WTC11 (cell line): ENCODE measurements at regions not wholly inside any gene's neighbourhood (a gene's known extent, or its start where the extent isn't known, plus 50 kb on each side); places are given as distances from the start of the nearest gene placed in this dataset.

Experiments used
- ATAC-seq: fragments of 200-7000 bp; cut with Tn5 transposase; 2 replicates; pipeline ENCODE4 v1.10.0; 2021; ENCODE audit warnings: mild to moderate bottlenecking, moderate library complexity
- CTCF ChIA-PET: fragments of 300-600 bp; sonication (Branson Sonifier 250); formaldehyde crosslinking; loops from one replicate; lab custom pipeline; 2021; ENCODE audit warnings: antibody characterized with exemption; lab: Charles Lee
- POLR2A ChIA-PET: fragments of 350-600 bp; sonication (Branson Sonifier 250); formaldehyde crosslinking; loops from one replicate; lab custom pipeline; 2021; ENCODE audit warnings: antibody characterized with exemption; lab: Charles Lee
- DNase-seq: peaks from one replicate; pipeline ENCODE4 v3.0.0; 2021; ENCODE audit warnings: low spot score
- H3K27ac Mint-ChIP-seq: 2 replicates; pipeline ENCODE4 v1.8.0; 2021; ENCODE audit warnings: mixed read lengths
- H3K27me3 Mint-ChIP-seq: 2 replicates; pipeline ENCODE4 v1.8.0; 2021; ENCODE audit warnings: low read depth, mild to moderate bottlenecking, moderate library complexity, mixed read lengths
- H3K36me3 Mint-ChIP-seq: 2 replicates; pipeline ENCODE4 v1.8.0; 2021; ENCODE audit warnings: mixed read lengths
- H3K4me1 Mint-ChIP-seq: 2 replicates; pipeline ENCODE4 v1.8.0; 2022; ENCODE audit warnings: mixed read lengths
- H3K4me3 Mint-ChIP-seq: 2 replicates; pipeline ENCODE4 v1.8.0; 2021; ENCODE audit warnings: mild to moderate bottlenecking, moderate library complexity, mixed read lengths
- H3K9me3 Mint-ChIP-seq: 2 replicates; pipeline ENCODE4 v1.8.0; 2021; ENCODE audit warnings: mixed read lengths
- ATF2 ChIP-seq: sonication (generic); formaldehyde crosslinking; IDR thresholded peaks from 2 replicates; pipeline ENCODE4 v1.8.1; 2022; ENCODE audit warnings: low read depth, missing genetic modification reagents, borderline replicate concordance
- E2F4 ChIP-seq: sonication (generic); formaldehyde crosslinking; IDR thresholded peaks from 2 replicates; pipeline ENCODE4 v1.8.1; 2022; ENCODE audit warnings: low read depth, mild to moderate bottlenecking, moderate library complexity, missing genetic modification reagents, borderline replicate concordance
- EMX1 ChIP-seq: fragments of 250-450 bp; sonication (Bioruptor Pico); IDR thresholded peaks from 2 replicates; pipeline ENCODE4 v1.8.0; 2021; ENCODE audit warnings: mild to moderate bottlenecking
- ERG ChIP-seq: fragments of 250-450 bp; sonication (Bioruptor Pico); IDR thresholded peaks from 2 replicates; pipeline ENCODE4 v1.8.0; 2021; ENCODE audit warnings: mild to moderate bottlenecking
- FOXK1 ChIP-seq: sonication (generic); formaldehyde crosslinking; IDR thresholded peaks from 2 replicates; pipeline ENCODE4 v1.8.0; 2022; ENCODE audit warnings: mild to moderate bottlenecking, moderate library complexity, missing genetic modification reagents
- GRHL2 ChIP-seq: fragments of 250-450 bp; sonication (Bioruptor Pico); IDR thresholded peaks from 2 replicates; pipeline ENCODE4 v1.8.0; 2022; ENCODE audit warnings: mild to moderate bottlenecking, moderate library complexity; ENCODE audit not compliant: insufficient replicate concordance, severe bottlenecking
- JAZF1 ChIP-seq: fragments of 250-450 bp; sonication (Bioruptor Pico); IDR thresholded peaks from 2 replicates; pipeline ENCODE4 v1.9.0; 2021; ENCODE audit warnings: moderate library complexity, mild to moderate bottlenecking, inconsistent platforms
- KAT7 ChIP-seq: sonication (generic); formaldehyde crosslinking; IDR thresholded peaks from 2 replicates; pipeline ENCODE4 v1.8.1; 2023; ENCODE audit warnings: missing genetic modification reagents, mild to moderate bottlenecking, borderline replicate concordance
- MLX ChIP-seq: sonication (generic); formaldehyde crosslinking; IDR thresholded peaks from 2 replicates; pipeline ENCODE4 v1.8.1; 2023; ENCODE audit warnings: mild to moderate bottlenecking, missing genetic modification reagents, moderate library complexity
- MYBL2 ChIP-seq: sonication (generic); formaldehyde crosslinking; IDR thresholded peaks from 2 replicates; pipeline ENCODE4 v1.8.1; 2023; ENCODE audit warnings: mild to moderate bottlenecking, moderate library complexity, missing genetic modification reagents
- NR3C1 ChIP-seq: sonication (generic); formaldehyde crosslinking; conservative IDR thresholded peaks from 2 replicates; pipeline ENCODE4 v1.8.1; 2023; ENCODE audit warnings: low read depth, mild to moderate bottlenecking, missing genetic modification reagents
- PRDM15 ChIP-seq: sonication (generic); formaldehyde crosslinking; IDR thresholded peaks from 2 replicates; pipeline ENCODE4 v1.8.0; 2022; ENCODE audit warnings: missing genetic modification reagents
- RELA ChIP-seq: sonication (generic); formaldehyde crosslinking; IDR thresholded peaks from 2 replicates; pipeline ENCODE4 v1.8.1; 2022; ENCODE audit warnings: missing genetic modification reagents, mild to moderate bottlenecking, borderline replicate concordance
- SMAD4 ChIP-seq: sonication (generic); formaldehyde crosslinking; IDR thresholded peaks from 2 replicates; pipeline ENCODE4 v1.8.0; 2022; ENCODE audit warnings: mild to moderate bottlenecking, missing genetic modification reagents
- TP53 ChIP-seq: sonication (generic); formaldehyde crosslinking; IDR thresholded peaks from 2 replicates; pipeline ENCODE4 v1.8.1; 2023; ENCODE audit warnings: mild to moderate bottlenecking, missing genetic modification reagents
- ZNF317 ChIP-seq: sonication (generic); formaldehyde crosslinking; IDR thresholded peaks from 2 replicates; pipeline ENCODE4 v1.8.1; 2023; ENCODE audit warnings: low read depth, mild to moderate bottlenecking, moderate library complexity, missing genetic modification reagents, borderline replicate concordance

- H3K9me3 Mint-ChIP-seq = peaks cover 8% of the 10 kb centered on the region
- H3K27ac Mint-ChIP-seq = no peak overlapping the region
- H3K4me1 Mint-ChIP-seq = no peaks in the 10 kb centered on the region
- TF ChIP-seq JAZF1 (CRISPR knock-in tag) (no peak), SMAD4 (CRISPR knock-in tag) (no peak), ERG (CRISPR knock-in tag) (no peak), EMX1 (no peak)
- H3K4me3 Mint-ChIP-seq = no peak overlapping the region
- DNase-seq (no peak), ATAC-seq (no peak)
- POLR2A ChIA-PET = interaction anchor here (0.6 kb wide), 1 partner anchor 42 kb away, joined by 3 read pairs; no protein-coding TSS in a partner anchor
- H3K27me3 Mint-ChIP-seq = no peaks in the 10 kb centered on the region
- H3K36me3 Mint-ChIP-seq = no peaks in the 10 kb centered on the region
- CTCF ChIA-PET = no interaction called here
These were observed 117.7 kb downstream of the ETS2 start for GRCh38 chr21:38923429-38923828.

GRCh38 chr21:38922474-38923235, 116.9 kb downstream of the ETS2 start:
- Mint-ChIP-seq H3K4me1 (no peaks in the 10 kb centered on the region), H3K27ac (no peak overlapping the region), H3K36me3 (no peaks in the 10 kb centered on the region), H3K27me3 (no peaks in the 10 kb centered on the region), H3K4me3 (no peak overlapping the region), H3K9me3 (peaks cover 8% of the 10 kb centered on the region)
- ChIA-PET POLR2A (no interaction called here), CTCF (no interaction called here)
- no peak for ATAC-seq
- no peak for DNase-seq
- TF ChIP-seq E2F4 (no peak), ZNF317 (CRISPR knock-in tag) (no peak), GRHL2 (CRISPR knock-in tag) (no peak), FOXK1 (CRISPR knock-in tag) (no peak), PRDM15 (no peak), MYBL2 (CRISPR knock-in tag) (no peak), KAT7 (CRISPR knock-in tag) (no peak), ATF2 (CRISPR knock-in tag) (no peak), JAZF1 (CRISPR knock-in tag) (no peak), RELA (no peak), SMAD4 (CRISPR knock-in tag) (no peak), NR3C1 (CRISPR knock-in tag) (no peak), TP53 (CRISPR knock-in tag) (no peak), MLX (CRISPR knock-in tag) (no peak)
